DMS 273 treated with DMSO at 0.1 percent for 48 hours (cell line): ENCODE measurements at regions not wholly inside any gene's neighbourhood (a gene's known extent, or its start where the extent isn't known, plus 50 kb on each side); places are given as distances from the start of the nearest gene placed in this dataset.
"Not testable (repeated sequence)": the region's sequence is repeated elsewhere in the genome, so short reads cannot be mapped to it uniquely, and the experiment has no call there.

Source experiments
- DNase-seq: peaks from one replicate; lab custom pipeline; 2025; lab: John Stamatoyannopoulos, UW

GRCh38 chr5:13045897-13046551 lies 898.5 kb downstream of the DNAH5 start:
- DNase-seq: no peak

GRCh38 chr5:13034061-13034460 lies 910.4 kb downstream of the DNAH5 start:
- no peak for DNase-seq

GRCh38 chr5:13029211-13029610 lies 915.3 kb downstream of the DNAH5 start:
- DNase-seq: no peak

GRCh38 chr5:13027874-13028273 lies 916.6 kb downstream of the DNAH5 start:
- DNase-seq: no peak

- no peak for DNase-seq
These were observed 924.8 kb downstream of the DNAH5 start for GRCh38 chr5:13019729-13020128.

- no peak for DNase-seq
These were observed 941.0 kb downstream of the DNAH5 start for GRCh38 chr5:13003457-13003856.

- DNase-seq: no peak
These were observed 944.8 kb downstream of the DNAH5 start for GRCh38 chr5:12999667-13000066.

GRCh38 chr5:12985142-12985541 lies 959.3 kb downstream of the DNAH5 start:
- no peak for DNase-seq

- no peak for DNase-seq
These were observed 969.6 kb downstream of the DNAH5 start for GRCh38 chr5:12974856-12975255.

GRCh38 chr5:12965804-12966203 lies 978.7 kb downstream of the DNAH5 start:
- no peak for DNase-seq

GRCh38 chr5:12959713-12960112 lies 984.8 kb downstream of the DNAH5 start:
- DNase-seq: no peak

GRCh38 chr5:12952409-12952808 lies 992.1 kb downstream of the DNAH5 start:
- no peak for DNase-seq

GRCh38 chr5:12951846-12952245 lies 992.6 kb downstream of the DNAH5 start:
- DNase-seq: no peak

GRCh38 chr5:12947379-12947778 lies 997.1 kb downstream of the DNAH5 start:
- no peak for DNase-seq

- DNase-seq: not testable (repeated sequence)
These were observed 999.0 kb downstream of the DNAH5 start for GRCh38 chr5:12945477-12945876.

- DNase-seq: no peak
These were observed 1008.3 kb downstream of the DNAH5 start for GRCh38 chr5:12936221-12936620.

- no peak for DNase-seq
These were observed 1009.8 kb downstream of the DNAH5 start for GRCh38 chr5:12934722-12935121.

GRCh38 chr5:12920527-12920926 lies 1016.3 kb upstream of the CTNND2 start:
- no peak for DNase-seq

GRCh38 chr5:12911156-12911555 lies 1006.9 kb upstream of the CTNND2 start:
- no peak for DNase-seq

- no peak for DNase-seq
These were observed 1006.4 kb upstream of the CTNND2 start for GRCh38 chr5:12910641-12911040.

- no peak for DNase-seq
These were observed 998.4 kb upstream of the CTNND2 start for GRCh38 chr5:12902611-12903010.

- DNase-seq: no peak
These were observed 997.5 kb upstream of the CTNND2 start for GRCh38 chr5:12901696-12902095.

GRCh38 chr5:12896086-12896485 lies 991.8 kb upstream of the CTNND2 start:
- DNase-seq: no peak

- DNase-seq: no peak
These were observed 980.8 kb upstream of the CTNND2 start for GRCh38 chr5:12885018-12885417.

- no peak for DNase-seq
These were observed 979.1 kb upstream of the CTNND2 start for GRCh38 chr5:12883395-12883794.
